ENCODE measurements at regions not wholly inside any gene's neighbourhood (a gene's known extent, or its start where the extent isn't known, plus 50 kb on each side); places are given as distances from the start of the nearest gene placed in this dataset.
A peak's percentile ranks its signal among the peaks of the same experiment; 100 is the strongest.

DNA sequence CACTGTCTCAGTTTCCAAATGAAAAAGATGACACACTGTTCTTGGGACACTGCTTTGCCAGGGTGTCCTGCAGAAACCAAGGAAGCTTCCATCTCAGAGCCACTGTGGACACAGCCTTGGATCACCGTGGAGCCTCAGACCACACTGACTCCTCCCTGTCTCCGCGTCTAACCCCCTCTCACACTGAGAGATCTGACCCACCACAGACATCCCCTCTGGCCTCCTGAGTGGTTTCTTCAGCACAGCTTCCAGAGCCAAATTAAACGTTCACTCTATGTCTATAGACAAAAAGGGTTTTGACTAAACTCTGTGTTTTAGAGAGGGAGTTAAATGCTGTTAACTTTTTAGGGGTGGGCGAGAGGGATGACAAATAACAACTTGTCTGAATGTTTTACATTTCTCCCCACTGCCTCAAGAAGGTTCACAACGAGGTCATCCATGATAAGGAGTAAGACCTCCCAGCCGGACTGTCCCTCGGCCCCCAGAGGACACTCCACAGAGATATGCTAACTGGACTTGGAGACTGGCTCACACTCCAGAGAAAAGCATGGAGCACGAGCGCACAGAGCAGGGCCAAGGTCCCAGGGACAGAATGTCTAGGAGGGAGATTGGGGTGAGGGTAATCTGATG lies 113.4 kb upstream of the PKDCC start:
- Histone ChIP-seq H2AFZ (ENCODE audit: low read depth) (no peak overlapping the region), H3K4me2 (0 out of 2 replicates have a peak overlapping the region, but pooled peaks have one; percentile 10), H3K9ac (no peak overlapping the region), H3K79me2 (ENCODE audit: insufficient read depth, low read depth) (no peaks in the 10 kb centered on the region), H3K4me3 (IDR thresholded peaks at IDR 0.05; ENCODE audit: insufficient read depth, low read depth, low read length) (no peak overlapping the region), H3K27ac (no peak overlapping the region), H3K27me3 (ENCODE audit: insufficient read depth, low read depth) (no peaks in the 10 kb centered on the region), H3K36me3 (ENCODE audit: insufficient read depth) (no peaks in the 10 kb centered on the region), H4K20me1 (ENCODE audit: insufficient read depth) (no peaks in the 10 kb centered on the region), H3K4me1 (ENCODE audit: low read depth, poor library complexity, severe bottlenecking) (peaks cover 10% of the 10 kb centered on the region)
- TF ChIP-seq, protein P1, sequence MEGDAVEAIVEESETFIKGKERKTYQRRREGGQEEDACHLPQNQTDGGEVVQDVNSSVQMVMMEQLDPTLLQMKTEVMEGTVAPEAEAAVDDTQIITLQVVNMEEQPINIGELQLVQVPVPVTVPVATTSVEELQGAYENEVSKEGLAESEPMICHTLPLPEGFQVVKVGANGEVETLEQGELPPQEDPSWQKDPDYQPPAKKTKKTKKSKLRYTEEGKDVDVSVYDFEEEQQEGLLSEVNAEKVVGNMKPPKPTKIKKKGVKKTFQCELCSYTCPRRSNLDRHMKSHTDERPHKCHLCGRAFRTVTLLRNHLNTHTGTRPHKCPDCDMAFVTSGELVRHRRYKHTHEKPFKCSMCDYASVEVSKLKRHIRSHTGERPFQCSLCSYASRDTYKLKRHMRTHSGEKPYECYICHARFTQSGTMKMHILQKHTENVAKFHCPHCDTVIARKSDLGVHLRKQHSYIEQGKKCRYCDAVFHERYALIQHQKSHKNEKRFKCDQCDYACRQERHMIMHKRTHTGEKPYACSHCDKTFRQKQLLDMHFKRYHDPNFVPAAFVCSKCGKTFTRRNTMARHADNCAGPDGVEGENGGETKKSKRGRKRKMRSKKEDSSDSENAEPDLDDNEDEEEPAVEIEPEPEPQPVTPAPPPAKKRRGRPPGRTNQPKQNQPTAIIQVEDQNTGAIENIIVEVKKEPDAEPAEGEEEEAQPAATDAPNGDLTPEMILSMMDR (conservative IDR thresholded peaks at IDR 0.05; ENCODE audit: low read depth, low read length) = no peak

DNA sequence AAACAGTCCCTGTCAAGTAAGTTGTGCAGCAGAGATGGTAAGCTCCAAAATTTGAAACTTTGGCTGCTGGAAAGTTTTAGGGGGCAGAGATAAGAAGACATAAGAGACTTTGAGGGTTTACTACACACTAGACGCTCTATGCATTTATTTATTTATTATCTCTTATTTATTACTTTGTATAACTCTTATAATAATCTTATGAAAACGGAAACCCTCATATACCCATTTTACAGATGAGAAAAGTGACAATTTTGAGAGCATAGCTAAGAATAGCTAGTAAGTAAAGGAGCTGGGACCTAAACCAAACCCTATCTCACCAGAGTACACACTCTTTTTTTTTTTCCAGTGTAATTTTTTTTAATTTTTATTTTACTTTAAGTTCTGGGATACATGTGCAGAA lies 112.8 kb upstream of the PKDCC start:
- Histone ChIP-seq H3K9ac (no peak overlapping the region), H3K27ac (no peak overlapping the region), H3K4me1 (ENCODE audit: low read depth, poor library complexity, severe bottlenecking) (peaks cover 10% of the 10 kb centered on the region), H3K79me2 (ENCODE audit: insufficient read depth, low read depth) (no peaks in the 10 kb centered on the region), H3K36me3 (ENCODE audit: insufficient read depth) (no peaks in the 10 kb centered on the region), H3K4me2 (no peak overlapping the region), H3K4me3 (IDR thresholded peaks at IDR 0.05; ENCODE audit: insufficient read depth, low read depth, low read length) (no peak overlapping the region), H2AFZ (ENCODE audit: low read depth) (no peak overlapping the region), H3K27me3 (ENCODE audit: insufficient read depth, low read depth) (no peaks in the 10 kb centered on the region), H4K20me1 (ENCODE audit: insufficient read depth) (no peaks in the 10 kb centered on the region)
- TF ChIP-seq, protein P1 (conservative IDR thresholded peaks at IDR 0.05; ENCODE audit: low read depth, low read length) = no peak

DNA sequence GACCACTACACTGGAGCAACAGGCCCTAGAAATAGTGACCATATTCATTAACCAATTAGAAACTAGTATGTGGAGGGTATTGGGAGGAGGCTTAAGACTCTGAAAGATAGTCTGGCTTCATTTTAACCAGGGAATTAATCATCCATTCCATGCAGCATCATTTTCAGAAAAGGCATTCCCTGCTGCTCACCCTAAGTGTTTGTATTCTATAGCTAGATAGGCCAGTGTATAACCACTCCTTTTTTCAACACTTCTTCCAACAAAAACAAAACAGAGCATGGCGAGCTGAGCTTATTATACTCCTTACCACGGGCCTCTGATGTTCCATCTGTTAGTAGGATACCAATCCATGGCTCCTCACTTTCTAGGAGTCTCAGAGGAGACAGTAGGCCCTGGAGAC lies 112.0 kb upstream of the PKDCC start:
- H3K27ac ChIP-seq = no peak overlapping the region
- H3K9ac ChIP-seq = no peak overlapping the region
- no peak overlapping the region for H3K4me3 ChIP-seq (IDR thresholded peaks at IDR 0.05; ENCODE audit: insufficient read depth, low read depth, low read length)
- H4K20me1 ChIP-seq (ENCODE audit: insufficient read depth) = no peaks in the 10 kb centered on the region
- H3K79me2 ChIP-seq (ENCODE audit: insufficient read depth, low read depth) = no peaks in the 10 kb centered on the region
- no peaks in the 10 kb centered on the region for H3K36me3 ChIP-seq (ENCODE audit: insufficient read depth)
- H3K4me1 ChIP-seq (ENCODE audit: low read depth, poor library complexity, severe bottlenecking) = peaks cover 10% of the 10 kb centered on the region
- H3K27me3 ChIP-seq (ENCODE audit: insufficient read depth, low read depth) = no peaks in the 10 kb centered on the region
- no peak overlapping the region for H3K4me2 ChIP-seq
- TF ChIP-seq, protein P1 (conservative IDR thresholded peaks at IDR 0.05; ENCODE audit: low read depth, low read length) = no peak
- no peak overlapping the region for H2AFZ ChIP-seq (ENCODE audit: low read depth)

DNA sequence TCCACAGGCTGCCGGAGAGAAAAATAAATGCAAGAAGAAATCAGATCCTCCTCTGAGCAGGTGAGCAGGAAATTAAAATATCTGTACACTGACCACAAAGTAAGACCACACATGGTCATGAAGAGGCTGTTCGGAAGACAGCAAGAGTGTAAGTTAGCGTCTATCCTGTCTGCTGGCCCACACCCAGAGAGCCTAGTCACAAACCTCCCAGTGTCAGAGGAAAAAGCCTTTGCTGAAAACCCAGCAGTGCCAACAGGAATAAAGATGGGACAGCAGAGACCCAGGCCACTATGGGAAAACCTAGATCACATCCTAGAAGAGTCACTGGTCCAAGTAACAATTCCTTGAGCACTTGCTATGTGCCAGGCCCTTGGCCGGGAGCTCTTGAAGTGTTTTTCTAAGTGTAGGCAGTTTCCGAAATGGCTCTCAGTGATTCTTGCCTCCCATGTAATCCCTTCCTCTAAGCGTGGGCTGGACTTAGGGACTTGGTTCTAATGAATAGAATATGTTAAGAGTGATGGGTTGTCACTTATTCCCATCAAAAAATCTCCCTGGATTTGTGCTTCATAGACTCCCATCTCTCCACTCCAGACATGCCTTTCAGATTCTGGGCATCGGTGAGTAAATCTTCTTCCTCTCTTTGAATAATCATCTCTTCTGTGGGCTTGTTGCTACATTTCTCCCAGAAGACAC lies 110.9 kb upstream of the PKDCC start:
- H4K20me1 ChIP-seq (ENCODE audit: insufficient read depth) = no peaks in the 10 kb centered on the region
- TF ChIP-seq, protein P1 (conservative IDR thresholded peaks at IDR 0.05; ENCODE audit: low read depth, low read length) = no peak
- H3K4me3 ChIP-seq (IDR thresholded peaks at IDR 0.05; ENCODE audit: insufficient read depth, low read depth, low read length) = no peak overlapping the region
- H3K36me3 ChIP-seq (ENCODE audit: insufficient read depth) = no peaks in the 10 kb centered on the region
- H3K9ac ChIP-seq = no peak overlapping the region
- no peaks in the 10 kb centered on the region for H3K79me2 ChIP-seq (ENCODE audit: insufficient read depth, low read depth)
- peaks cover 10% of the 10 kb centered on the region for H3K4me1 ChIP-seq (ENCODE audit: low read depth, poor library complexity, severe bottlenecking)
- H3K27ac ChIP-seq = no peak overlapping the region
- no peaks in the 10 kb centered on the region for H3K27me3 ChIP-seq (ENCODE audit: insufficient read depth, low read depth)
- no peak overlapping the region for H2AFZ ChIP-seq (ENCODE audit: low read depth)
- H3K4me2 ChIP-seq = no peak overlapping the region
